Activated CD4-positive, CD25-positive, alpha-beta regulatory T cell treated with anti-CD3 and anti-CD28 coated beads, Interleukin-2, amount 50 U/mL, for 16 hours (primary cell): ENCODE measurements at regions not wholly inside any gene's neighbourhood (a gene's known extent, or its start where the extent isn't known, plus 50 kb on each side); places are given as distances from the start of the nearest gene placed in this dataset.
"Not testable (repeated sequence)": the region's sequence is repeated elsewhere in the genome, so short reads cannot be mapped to it uniquely, and the experiment has no call there.

ENCODE experiments used
- DNase-seq: peaks from one replicate; pipeline ENCODE4 v3.0.0-alpha.2; 2020; ENCODE audit warnings: low read depth, low spot score

- DNase-seq = no peak
Observed at GRCh38 chr4:13893987-13894386, 266.5 kb upstream of the BOD1L1 start.

- DNase-seq = no peak
Observed at GRCh38 chr4:13900780-13901179, 273.3 kb upstream of the BOD1L1 start.

GRCh38 chr4:13902146-13902545 is 274.6 kb upstream of the BOD1L1 start:
- no peak for DNase-seq

GRCh38 chr4:13903061-13903460 is 275.5 kb upstream of the BOD1L1 start:
- no peak for DNase-seq

- DNase-seq = no peak
Observed at GRCh38 chr4:13903901-13904300, 276.4 kb upstream of the BOD1L1 start.

GRCh38 chr4:13905543-13905942 is 278.0 kb upstream of the BOD1L1 start:
- DNase-seq = no peak

- no peak for DNase-seq
Observed at GRCh38 chr4:13906727-13907126, 279.2 kb upstream of the BOD1L1 start.

- no peak for DNase-seq
Observed at GRCh38 chr4:13907255-13907751, 279.8 kb upstream of the BOD1L1 start.

GRCh38 chr4:13908455-13908854 is 280.9 kb upstream of the BOD1L1 start:
- no peak for DNase-seq

GRCh38 chr4:13910556-13910955 is 283.0 kb upstream of the BOD1L1 start:
- no peak for DNase-seq

GRCh38 chr4:13911256-13911655 is 283.7 kb upstream of the BOD1L1 start:
- DNase-seq = no peak

- no peak for DNase-seq
Observed at GRCh38 chr4:13912436-13912925, 285.0 kb upstream of the BOD1L1 start.

GRCh38 chr4:13912966-13913365 is 285.4 kb upstream of the BOD1L1 start:
- no peak for DNase-seq

- DNase-seq = no peak
Observed at GRCh38 chr4:13917015-13917414, 289.5 kb upstream of the BOD1L1 start.

- no peak for DNase-seq
Observed at GRCh38 chr4:13918110-13918509, 290.6 kb upstream of the BOD1L1 start.

GRCh38 chr4:13918991-13919441 is 291.5 kb upstream of the BOD1L1 start:
- DNase-seq = no peak

- no peak for DNase-seq
Observed at GRCh38 chr4:13920111-13920875, 292.8 kb upstream of the BOD1L1 start.

- DNase-seq = no peak
Observed at GRCh38 chr4:13920901-13921300, 293.4 kb upstream of the BOD1L1 start.

- no peak for DNase-seq
Observed at GRCh38 chr4:13921805-13922204, 294.3 kb upstream of the BOD1L1 start.

GRCh38 chr4:13922459-13922858 is 294.9 kb upstream of the BOD1L1 start:
- DNase-seq = no peak

GRCh38 chr4:13922873-13923645 is 295.5 kb upstream of the BOD1L1 start:
- DNase-seq = no peak

GRCh38 chr4:13924900-13925299 is 297.4 kb upstream of the BOD1L1 start:
- DNase-seq = not testable (repeated sequence)

- DNase-seq = no peak
Observed at GRCh38 chr4:13928214-13928613, 300.7 kb upstream of the BOD1L1 start.
